HG03571 (cell line): ENCODE measurements at regions not wholly inside any gene's neighbourhood (a gene's known extent, or its start where the extent isn't known, plus 50 kb on each side); places are given as distances from the start of the nearest gene placed in this dataset.
"Not testable (repeated sequence)": the region's sequence is repeated elsewhere in the genome, so short reads cannot be mapped to it uniquely, and the experiment has no call there.

Experiments
- ATAC-seq: cut with Tn5 transposase; IDR thresholded peaks from one replicate; pipeline ENCODE4 v1.9.1; 2021; ENCODE audit not compliant: unreplicated experiment

- ATAC-seq = no peak
These were observed 392.4 kb downstream of the TECRL start for GRCh38 chr4:64016893-64017292.

- ATAC-seq = no peak
These were observed 394.6 kb downstream of the TECRL start for GRCh38 chr4:64014647-64015046.

DNA sequence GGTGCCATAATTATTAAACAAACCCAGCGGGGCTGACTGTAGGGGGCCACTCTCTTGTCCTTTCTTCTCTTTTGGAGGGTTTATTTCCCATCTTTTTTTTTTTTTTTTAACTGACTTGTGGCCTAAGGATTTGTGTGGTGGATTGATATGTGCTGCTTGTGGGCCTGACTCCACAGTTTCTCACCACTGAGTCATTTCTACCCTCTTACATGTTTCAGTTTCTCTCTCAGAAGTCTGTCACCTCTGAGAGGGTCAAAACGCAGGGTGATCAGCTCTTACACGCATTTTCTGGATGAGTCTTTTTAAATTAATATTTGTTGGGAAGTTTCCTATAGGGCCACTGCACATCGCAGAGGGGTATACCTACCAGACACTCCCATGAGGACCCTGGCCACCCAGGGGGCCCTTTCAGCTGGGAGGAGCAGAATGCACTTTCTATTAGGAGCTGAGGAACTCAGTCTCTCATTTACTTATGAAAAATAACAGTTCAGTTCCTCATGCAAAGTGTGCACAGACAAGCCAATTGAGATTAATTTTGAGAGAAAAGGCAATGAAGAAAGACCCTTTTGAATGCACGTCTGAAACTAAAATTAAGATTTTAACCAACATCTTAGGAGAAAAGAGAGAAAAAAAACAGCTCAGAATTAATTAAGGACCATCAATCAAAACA lies 407.9 kb downstream of the TECRL start:
- ATAC-seq = no peak

DNA sequence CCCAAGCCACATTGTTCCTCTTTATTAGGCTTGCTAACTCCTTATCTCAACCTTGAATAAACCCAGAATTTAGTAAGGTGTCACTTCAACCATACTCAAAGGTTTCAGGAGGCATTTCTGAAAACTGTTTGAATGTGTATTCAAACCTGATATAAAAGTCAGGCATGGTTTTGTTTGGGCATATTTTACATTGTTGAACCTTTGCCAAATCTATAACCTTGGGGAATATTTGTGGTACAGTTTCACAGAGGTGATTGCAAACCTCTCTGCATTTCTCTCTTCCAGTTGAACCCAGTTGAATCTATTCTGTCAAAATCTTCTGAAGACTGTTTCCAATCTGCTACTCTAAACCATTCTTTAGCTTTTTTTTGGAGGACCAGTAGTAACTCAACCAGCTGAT lies 409.0 kb downstream of the TECRL start:
- no peak for ATAC-seq

DNA sequence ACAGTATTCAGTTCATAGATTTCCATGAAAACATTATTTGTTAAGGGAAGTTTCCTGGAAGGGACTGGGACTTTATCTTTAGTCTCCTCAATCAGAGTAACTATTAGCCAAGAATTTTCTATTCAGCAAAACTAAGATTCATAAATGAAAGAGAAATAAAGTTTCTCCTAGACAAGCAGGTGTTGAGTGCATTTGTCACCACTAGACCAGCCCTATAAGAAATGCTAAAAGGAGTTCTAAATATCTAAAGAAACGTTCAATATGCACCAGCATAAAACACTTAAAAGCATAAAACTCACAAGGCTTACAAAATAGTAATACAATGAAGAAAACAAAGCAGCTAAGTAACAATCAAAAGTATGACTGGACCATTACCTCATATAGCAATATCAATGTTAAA lies 423.0 kb downstream of the TECRL start:
- ATAC-seq = no peak

- ATAC-seq = no peak
These were observed 426.0 kb downstream of the TECRL start for GRCh38 chr4:63983224-63983623.

GRCh38 chr4:63965875-63966274 lies 443.4 kb downstream of the TECRL start:
- no peak for ATAC-seq

GRCh38 chr4:63942706-63943286 lies 466.5 kb downstream of the TECRL start:
- ATAC-seq = not testable (repeated sequence)

- no peak for ATAC-seq
These were observed 471.3 kb downstream of the TECRL start for GRCh38 chr4:63937961-63938360.

DNA sequence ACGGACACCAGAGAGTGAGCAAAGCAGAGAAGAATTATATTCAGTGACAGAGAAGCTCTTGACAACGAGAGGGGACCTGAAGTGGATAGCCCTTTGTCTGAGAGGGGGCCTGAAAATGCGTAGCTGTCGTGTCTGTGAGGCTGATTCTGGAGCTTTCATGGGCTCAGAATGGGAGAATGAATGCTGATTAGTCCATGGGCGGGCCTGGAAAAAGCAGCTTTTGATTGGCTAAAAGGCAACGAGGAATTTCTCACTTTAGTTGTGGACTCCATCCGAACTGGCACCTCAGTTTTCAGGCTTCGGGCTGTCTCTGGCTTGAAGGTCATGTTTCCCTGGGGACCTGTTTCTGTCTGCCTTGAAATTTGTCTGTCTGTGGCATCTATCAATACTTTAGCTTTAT lies 487.1 kb downstream of the TECRL start:
- ATAC-seq = no peak

GRCh38 chr4:63921561-63921960 lies 487.7 kb downstream of the TECRL start:
- ATAC-seq = no peak

DNA sequence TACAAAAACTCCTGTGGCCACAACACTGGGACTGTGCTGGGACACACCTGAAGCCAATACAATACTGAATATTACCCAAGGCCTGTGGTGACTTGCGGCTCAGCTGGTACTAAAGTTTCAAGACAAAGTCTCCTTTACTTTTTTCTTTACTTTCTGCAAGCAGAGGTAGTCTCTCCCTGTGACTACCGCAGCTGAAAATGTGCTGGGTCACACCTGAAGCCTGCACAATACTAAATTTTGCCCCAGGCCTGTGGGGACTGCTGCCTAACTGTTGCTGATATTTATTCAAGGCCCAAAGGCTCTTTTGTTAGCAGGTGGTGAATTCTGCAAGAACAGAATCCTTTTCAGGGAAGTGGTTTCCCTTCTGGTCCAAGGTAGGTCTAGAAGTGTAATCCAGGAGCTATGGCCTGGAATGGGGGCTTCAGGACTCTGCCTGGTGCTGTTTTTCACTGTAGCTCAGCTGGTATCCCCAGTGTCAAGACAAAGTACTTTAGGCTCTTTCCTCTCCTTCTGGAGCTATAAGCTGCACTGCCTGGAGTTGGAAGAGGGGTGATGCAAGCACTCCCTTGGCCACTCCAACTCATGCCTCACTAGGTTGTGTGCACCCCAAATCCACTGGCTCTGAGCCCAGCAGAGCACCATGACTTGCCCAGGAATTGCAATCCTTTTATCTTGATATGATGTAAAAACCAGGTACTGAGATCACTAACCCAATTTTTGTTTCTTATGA lies 489.4 kb downstream of the TECRL start:
- ATAC-seq = no peak

- no peak for ATAC-seq
These were observed 502.5 kb downstream of the TECRL start for GRCh38 chr4:63906660-63907183.

GRCh38 chr4:63904201-63904600 lies 505.0 kb downstream of the TECRL start:
- ATAC-seq = no peak

DNA sequence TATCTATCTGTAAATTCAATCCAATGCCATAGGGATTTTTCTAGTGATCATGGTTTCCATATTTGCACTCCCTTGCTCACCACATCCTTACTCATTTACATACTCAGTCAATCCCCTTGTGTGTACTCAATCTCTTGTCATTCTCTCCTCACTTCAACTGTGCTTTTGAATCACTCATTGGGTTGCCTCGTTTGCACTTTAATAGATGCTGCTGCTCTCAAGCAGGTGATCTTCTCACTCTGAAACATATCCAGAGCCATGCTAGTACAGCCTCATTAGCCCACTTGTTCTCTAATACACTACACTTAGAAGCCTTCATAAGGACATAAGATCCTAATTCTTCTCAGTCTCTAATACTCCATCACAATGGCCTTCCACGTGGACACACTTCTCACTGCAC lies 507.9 kb downstream of the TECRL start:
- no peak for ATAC-seq

GRCh38 chr4:63898961-63899360 lies 510.3 kb downstream of the TECRL start:
- ATAC-seq = no peak

DNA sequence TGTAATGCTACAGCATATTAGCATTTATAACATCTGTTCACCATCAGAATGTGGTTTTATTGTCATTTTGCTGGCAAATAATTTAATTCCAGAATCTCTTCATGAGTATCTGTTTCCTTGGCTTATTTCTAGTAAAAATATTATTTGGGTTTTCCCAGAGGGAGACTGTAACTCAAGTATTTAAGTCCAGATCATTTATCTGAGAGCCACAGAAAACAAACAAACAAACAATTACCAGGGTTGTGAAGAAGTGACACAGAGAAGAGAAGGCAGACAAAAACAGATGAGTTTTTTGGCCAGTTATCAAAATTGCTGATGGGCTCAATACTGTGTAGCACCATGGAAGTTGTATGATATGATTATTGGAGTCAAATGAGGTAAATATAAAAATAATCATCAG lies 515.1 kb downstream of the TECRL start:
- no peak for ATAC-seq

GRCh38 chr4:63869370-63869769 lies 539.9 kb downstream of the TECRL start:
- no peak for ATAC-seq

GRCh38 chr4:63851496-63851895 lies 557.8 kb downstream of the TECRL start:
- ATAC-seq = no peak

GRCh38 chr4:63841266-63841665 lies 568.0 kb downstream of the TECRL start:
- no peak for ATAC-seq

DNA sequence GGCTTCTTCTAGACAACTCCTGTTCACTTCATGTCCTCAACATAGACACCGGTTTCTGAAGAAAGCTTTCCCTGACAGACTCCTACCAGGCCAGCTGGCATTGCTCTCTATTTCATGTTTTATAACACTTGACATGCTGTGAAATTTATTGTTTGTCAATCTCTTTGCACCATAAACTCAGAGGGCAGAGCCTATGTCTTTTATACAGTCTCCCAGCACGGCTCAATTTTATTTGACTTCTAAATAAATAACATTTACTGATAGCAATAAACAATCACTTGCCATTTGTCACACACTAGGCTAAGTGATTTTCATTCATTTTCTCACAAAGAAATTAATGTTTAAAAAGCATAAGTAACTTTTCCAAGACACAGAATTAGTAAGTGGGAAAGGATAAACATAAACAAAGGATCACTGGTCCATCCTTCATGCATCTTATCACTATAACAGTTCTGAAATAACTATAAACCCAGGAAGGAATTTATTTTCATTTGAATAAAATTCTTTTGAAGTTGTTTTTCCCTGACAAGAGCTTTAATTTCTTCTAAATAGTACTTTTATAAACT lies 577.6 kb downstream of the TECRL start:
- ATAC-seq = no peak
